Progenitor cell of endocrine pancreas (in vitro differentiated cells): ENCODE measurements at regions not wholly inside any gene's neighbourhood (a gene's known extent, or its start where the extent isn't known, plus 50 kb on each side); places are given as distances from the start of the nearest gene placed in this dataset.

Source experiments
- DNase-seq: peaks from one replicate; pipeline ENCODE4 v3.0.0; 2021; ENCODE audit warnings: low spot score; ENCODE audit not compliant: unreplicated experiment
- H3K27ac Mint-ChIP-seq: 2 replicates; pipeline ENCODE4 v1.8.0; 2021; ENCODE audit warnings: mild to moderate bottlenecking, moderate library complexity, mixed read lengths
- H3K27me3 Mint-ChIP-seq: 2 replicates; pipeline ENCODE4 v1.8.0; 2021; ENCODE audit warnings: mixed read lengths
- H3K36me3 Mint-ChIP-seq: 2 replicates; pipeline ENCODE4 v1.8.0; 2022; ENCODE audit warnings: mixed read lengths; ENCODE audit not compliant: insufficient read depth
- H3K4me1 Mint-ChIP-seq: 2 replicates; pipeline ENCODE4 v1.8.0; 2021; ENCODE audit warnings: low read depth, mixed read lengths
- H3K4me3 Mint-ChIP-seq: 2 replicates; pipeline ENCODE4 v1.8.0; 2021; ENCODE audit warnings: low read depth, mild to moderate bottlenecking, moderate library complexity, mixed read lengths
- H3K9me3 Mint-ChIP-seq: 2 replicates; pipeline ENCODE4 v1.8.0; 2021; ENCODE audit warnings: low read depth, mixed read lengths
- CTCF ChIP-seq: fragments of 200-600 bp; sonication (generic); IDR thresholded peaks from one replicate; pipeline ENCODE4 v1.5.0; 2021; ENCODE audit warnings: antibody characterized with exemption, mild to moderate bottlenecking; ENCODE audit not compliant: unreplicated experiment

- no peaks in the 10 kb centered on the region for H3K27me3 Mint-ChIP-seq
- no peak for TF ChIP-seq CTCF
- DNase-seq = no peak
- no peak overlapping the region for H3K4me3 Mint-ChIP-seq
- H3K9me3 Mint-ChIP-seq = no peaks in the 10 kb centered on the region
- H3K4me1 Mint-ChIP-seq = no peaks in the 10 kb centered on the region
- no peak overlapping the region for H3K27ac Mint-ChIP-seq
- H3K36me3 Mint-ChIP-seq = no peaks in the 10 kb centered on the region
These were observed 380.5 kb upstream of the IGFBP7 start for GRCh38 chr4:57490520-57491255.

GRCh38 chr4:57488366-57489162 is 378.4 kb upstream of the IGFBP7 start:
- Mint-ChIP-seq H3K27me3 (no peaks in the 10 kb centered on the region), H3K36me3 (no peaks in the 10 kb centered on the region), H3K4me3 (no peak overlapping the region), H3K4me1 (no peaks in the 10 kb centered on the region), H3K9me3 (no peaks in the 10 kb centered on the region), H3K27ac (no peak overlapping the region)
- no peak for TF ChIP-seq CTCF
- DNase-seq = no peak

GRCh38 chr4:57475424-57475823 is 365.2 kb upstream of the IGFBP7 start:
- Mint-ChIP-seq H3K4me3 (no peak overlapping the region), H3K27ac (no peak overlapping the region), H3K4me1 (no peaks in the 10 kb centered on the region), H3K9me3 (peaks cover 3% of the 10 kb centered on the region), H3K36me3 (no peaks in the 10 kb centered on the region), H3K27me3 (no peaks in the 10 kb centered on the region)
- no peak for TF ChIP-seq CTCF
- DNase-seq = no peak

GRCh38 chr4:57465321-57466056 is 355.3 kb upstream of the IGFBP7 start:
- H3K4me1 Mint-ChIP-seq = peaks cover 17% of the 10 kb centered on the region
- peaks cover 9% of the 10 kb centered on the region for H3K9me3 Mint-ChIP-seq
- TF ChIP-seq CTCF = no peak
- H3K4me3 Mint-ChIP-seq = no peak overlapping the region
- no peaks in the 10 kb centered on the region for H3K27me3 Mint-ChIP-seq
- no peak for DNase-seq
- no peak overlapping the region for H3K27ac Mint-ChIP-seq
- no peaks in the 10 kb centered on the region for H3K36me3 Mint-ChIP-seq

- Mint-ChIP-seq H3K4me1 (peaks cover 17% of the 10 kb centered on the region), H3K27me3 (no peaks in the 10 kb centered on the region), H3K27ac (no peak overlapping the region), H3K36me3 (no peaks in the 10 kb centered on the region), H3K9me3 (peaks cover 8% of the 10 kb centered on the region), H3K4me3 (no peak overlapping the region)
- no peak for DNase-seq
- no peak for TF ChIP-seq CTCF
These were observed 352.7 kb upstream of the IGFBP7 start for GRCh38 chr4:57462843-57463242.
